Natural killer cell (primary cell): ENCODE measurements at regions not wholly inside any gene's neighbourhood (a gene's known extent, or its start where the extent isn't known, plus 50 kb on each side); places are given as distances from the start of the nearest gene placed in this dataset.

Experiments used
- ATAC-seq, 3 donors: fragments of 150-1000 bp in 2 of 3; fragments of 200-7000 bp in 1 of 3; cut with Tn5 transposase; 1 replicate in 1 of 3; 2 replicates in 2 of 3; pipeline ENCODE4 v1.10.0; 2021; ENCODE audit warnings: mild to moderate bottlenecking in 2 of 3, moderate library complexity in 2 of 3
- DNase-seq, 2 donors: peaks; one replicate each; pipeline versions ENCODE4 v3.0.0 to v3.0.0-alpha.2; 2013 to 2021; ENCODE audit warnings: mixed read lengths in 1 of 2
- H3K27ac ChIP-seq: one replicate; pipeline ENCODE4 v1.5.1; 2013; ENCODE audit warnings: mild to moderate bottlenecking, low read length
- H3K27me3 ChIP-seq: one replicate; pipeline ENCODE4 v1.6.1; 2013; ENCODE audit warnings: low read length; ENCODE audit not compliant: control insufficient read depth, insufficient read depth
- H3K36me3 ChIP-seq: one replicate; pipeline ENCODE4 v1.6.1; 2013; ENCODE audit warnings: low read length; ENCODE audit not compliant: control insufficient read depth, insufficient read depth
- H3K4me1 ChIP-seq: one replicate; pipeline ENCODE4 v1.6.1; 2013; ENCODE audit warnings: low read length; ENCODE audit not compliant: control insufficient read depth, insufficient read depth
- H3K4me3 ChIP-seq: one replicate; pipeline ENCODE4 v1.5.1; 2013; ENCODE audit warnings: low read length
- H3K9me3 ChIP-seq: one replicate; pipeline ENCODE4 v1.6.1; 2013; ENCODE audit warnings: low read length; ENCODE audit not compliant: control insufficient read depth, insufficient read depth
- H3K27ac Mint-ChIP-seq, 2 donors: one replicate each; pipeline ENCODE4 v1.8.0; 2022; ENCODE audit warnings: mild to moderate bottlenecking in 2 of 2, mixed read lengths in 2 of 2, moderate library complexity in 1 of 2
- H3K27me3 Mint-ChIP-seq, 2 donors: one replicate each; pipeline ENCODE4 v1.8.0; 2022; ENCODE audit warnings: low read depth in 2 of 2, mixed read lengths in 2 of 2
- H3K36me3 Mint-ChIP-seq: one replicate; pipeline ENCODE4 v1.8.0; 2022; ENCODE audit warnings: mixed read lengths
- H3K4me1 Mint-ChIP-seq, 2 donors: one replicate each; pipeline ENCODE4 v1.8.0; 2022; ENCODE audit warnings: mixed read lengths in 2 of 2
- H3K4me3 Mint-ChIP-seq: one replicate; pipeline ENCODE4 v1.8.0; 2022; ENCODE audit warnings: mild to moderate bottlenecking, moderate library complexity, mixed read lengths
- H3K9me3 Mint-ChIP-seq, 2 donors: one replicate each; pipeline ENCODE4 v1.8.0; 2022; ENCODE audit warnings: mixed read lengths in 2 of 2
- CTCF ChIP-seq: fragments of 200-600 bp; IDR thresholded peaks from one replicate; pipeline ENCODE4 v1.8.0; 2022; ENCODE audit warnings: antibody characterized with exemption
- WGBS: methylation state at CpG from one replicate; pipeline ENCODE4 v1.1.7; 2013; ENCODE audit warnings: missing lambda C conversion rate; ENCODE audit not compliant: insufficient coverage; 5-methylcytosine and 5-hydroxymethylcytosine counted together
- intact Hi-C: fragments of 100-400 bp; cut with micrococcal nuclease; formaldehyde crosslinking; loops from one replicate; pipeline ENCODE4 v1.14.2; 2022

- DNase-seq (no peak), ATAC-seq (no peak)
- TF ChIP-seq CTCF: no peak
- Histone ChIP-seq H3K36me3 (no peaks in the 10 kb centered on the region), H3K27me3 (no peaks in the 10 kb centered on the region), H3K4me1 (no peaks in the 10 kb centered on the region), H3K9me3 (no peaks in the 10 kb centered on the region), H3K27ac (no peak overlapping the region), H3K4me3 (no peak overlapping the region)
- H3K4me3 Mint-ChIP-seq: no peak overlapping the region
- H3K27ac Mint-ChIP-seq: no peak overlapping the region
- H3K4me1 Mint-ChIP-seq: peaks cover 0 to under 1% of the 10 kb centered on the region in 2 donors
- no peaks in the 10 kb centered on the region for H3K36me3 Mint-ChIP-seq
- intact Hi-C loops: no loop called here
- 93% methylated on average over 1 of the region's 1 CpG for WGBS
- H3K9me3 Mint-ChIP-seq: no peaks in the 10 kb centered on the region
- H3K27me3 Mint-ChIP-seq: peaks cover under 1 to 7% of the 10 kb centered on the region in 2 donors
Observed at GRCh38 chr2:120547662-120548061, 188.0 kb upstream of the GLI2 start.

DNA sequence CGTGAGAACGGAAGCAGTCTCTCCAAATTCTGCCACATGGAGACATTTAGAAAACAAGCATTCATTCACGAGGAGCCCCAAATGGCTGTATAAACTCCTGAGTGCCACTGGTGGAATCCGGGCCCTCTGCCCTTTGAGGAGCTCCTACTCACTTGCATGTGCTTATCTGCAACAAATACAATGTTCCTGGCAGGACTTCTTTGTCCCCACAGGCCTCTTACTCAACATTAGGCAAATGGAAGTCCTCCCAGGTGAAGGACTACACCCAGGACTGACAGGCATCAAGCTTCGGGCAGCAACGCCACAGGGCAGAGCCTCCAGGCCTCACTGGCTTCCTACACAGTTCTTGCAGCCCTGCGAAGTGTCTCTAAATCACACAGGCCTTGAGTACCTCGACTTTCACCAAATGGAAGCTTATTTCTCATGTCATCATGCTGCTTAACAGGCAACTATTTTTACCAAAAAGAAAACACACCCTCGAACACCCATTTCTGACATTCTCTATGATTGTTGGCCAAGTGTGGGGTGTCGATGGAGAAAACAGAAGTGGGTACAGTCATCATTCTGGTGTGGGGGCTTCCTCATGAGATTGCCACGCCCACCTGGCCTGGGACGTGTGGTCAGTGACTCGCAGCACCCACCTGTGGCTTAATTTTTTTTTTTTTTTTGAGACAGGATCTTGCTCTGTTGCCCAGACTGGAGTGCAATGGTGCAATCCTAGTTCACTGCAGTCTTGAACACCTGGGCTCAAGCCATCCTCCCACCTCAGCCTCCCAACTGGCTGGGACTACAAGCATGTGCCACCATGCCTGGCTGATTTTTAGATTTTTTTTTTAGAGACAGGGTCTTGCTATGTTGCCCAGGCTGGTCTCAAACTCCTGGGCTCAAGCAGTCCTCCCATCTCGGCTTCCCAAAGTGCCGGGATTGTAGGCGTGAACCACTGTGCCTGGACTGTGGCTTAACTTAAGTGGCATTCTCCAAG is 186.8 kb upstream of the GLI2 start:
- 84% methylated on average over 16 of the region's 16 CpGs for WGBS
- no peaks in the 10 kb centered on the region for H3K9me3 ChIP-seq
- H3K27ac ChIP-seq: no peak overlapping the region
- no peak for DNase-seq
- Mint-ChIP-seq H3K27ac (no peak overlapping the region), H3K4me1 (peaks cover 0 to 7% of the 10 kb centered on the region in 2 donors), H3K27me3 (peaks cover 5 to 14% of the 10 kb centered on the region in 2 donors), H3K4me3 (no peak overlapping the region), H3K9me3 (no peaks in the 10 kb centered on the region), H3K36me3 (no peaks in the 10 kb centered on the region)
- TF ChIP-seq CTCF: no peak
- H3K4me1 ChIP-seq: no peaks in the 10 kb centered on the region
- no peaks in the 10 kb centered on the region for H3K36me3 ChIP-seq
- intact Hi-C loops: no loop called here
- no peak overlapping the region for H3K4me3 ChIP-seq
- no peaks in the 10 kb centered on the region for H3K27me3 ChIP-seq
- no peak for ATAC-seq

GRCh38 chr2:120549841-120550240 is 185.8 kb upstream of the GLI2 start:
- no peaks in the 10 kb centered on the region for H3K36me3 ChIP-seq
- no peaks in the 10 kb centered on the region for H3K9me3 ChIP-seq
- Mint-ChIP-seq H3K27ac (no peak overlapping the region), H3K4me1 (peaks cover 0 to 7% of the 10 kb centered on the region in 2 donors), H3K27me3 (peaks cover 10 to 21% of the 10 kb centered on the region in 2 donors), H3K4me3 (no peak overlapping the region), H3K36me3 (no peaks in the 10 kb centered on the region), H3K9me3 (no peaks in the 10 kb centered on the region)
- no peaks in the 10 kb centered on the region for H3K4me1 ChIP-seq
- no peak for ATAC-seq
- H3K27me3 ChIP-seq: no peaks in the 10 kb centered on the region
- H3K4me3 ChIP-seq: no peak overlapping the region
- DNase-seq: no peak
- 84% methylated on average over 6 of the region's 6 CpGs for WGBS
- H3K27ac ChIP-seq: no peak overlapping the region
- no peak for TF ChIP-seq CTCF
- intact Hi-C loops: no loop called here
